Heart left ventricle (tissue), 13 donors: ENCODE measurements at regions not wholly inside any gene's neighbourhood (a gene's known extent, or its start where the extent isn't known, plus 50 kb on each side); places are given as distances from the start of the nearest gene placed in this dataset.

Source experiments
- POLR2A ChIP-seq, 2 donors: fragments of 450-650 bp; IDR thresholded peaks; one replicate each; pipeline ENCODE4 v1.6.1; 2017; ENCODE audit warnings: antibody characterized with exemption in 2 of 2, mild to moderate bottlenecking in 2 of 2, moderate library complexity in 2 of 2
- TF ChIP-seq, protein P1 (sequence below), 12 donors: fragments of 200-600 bp; sonication (generic) in 4 of 12; IDR thresholded peaks; one replicate each; pipeline versions ENCODE4 v1.5.0 to v1.8.0; 2018 to 2022; ENCODE audit warnings: antibody characterized with exemption in 12 of 12, mild to moderate bottlenecking in 5 of 12
- donor health status: ischemic (EF 13 %, LVEDD 7.1; RV severe dilation, severe dysfunction).
- donor health status: DM: no; HTN: yes; CAD: no.
- donor health status: DM: no; HTN: no; CAD: no.
- donor health status: ischemic (EF 25% LVEDD 6.9; RV normal size, moderate dysfunction).
- donor health status: ischemic (EF 25% LVEDD 5.7; RV mildly dilated, moderate dysfunction).
- donor health status: ischemic (EF 35%, LVEDD 5.7; RV mildly dilated, moderate dysfunction).
- donor health status: nonischemic (EF 11% LVEDD 7.7; RV severe dilation, severe dysfunction).
- donor health status: DM: yes; HTN: yes; CAD: no.
- donor health status: PGD.
- donor health status: ischemic (EF 29% LVEDD 5.4; RV normal size, mild dysfunction).
- donor health status: nonischemic (EF 23%, LVEDD 6.1; RV moderate dilation, normal function).

DNA sequence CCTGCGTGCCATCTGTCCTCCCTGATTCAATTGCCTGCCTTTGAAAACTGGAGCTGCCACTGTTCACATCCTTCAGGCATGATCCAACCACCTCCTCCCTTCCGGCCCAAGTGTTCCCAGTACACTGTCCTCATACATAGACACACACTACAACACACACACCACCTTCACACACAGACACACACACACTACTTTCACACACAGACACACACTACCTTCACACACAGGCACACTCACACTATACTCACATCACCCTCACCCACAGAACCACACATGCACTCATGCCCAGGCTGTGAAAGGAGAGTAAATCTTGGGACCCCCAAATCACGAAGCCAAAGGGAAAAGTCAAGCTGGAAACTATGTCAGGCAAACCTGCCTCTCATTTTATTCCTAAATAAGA lies 109.4 kb upstream of the MYLIP start:
- TF ChIP-seq, protein P1, sequence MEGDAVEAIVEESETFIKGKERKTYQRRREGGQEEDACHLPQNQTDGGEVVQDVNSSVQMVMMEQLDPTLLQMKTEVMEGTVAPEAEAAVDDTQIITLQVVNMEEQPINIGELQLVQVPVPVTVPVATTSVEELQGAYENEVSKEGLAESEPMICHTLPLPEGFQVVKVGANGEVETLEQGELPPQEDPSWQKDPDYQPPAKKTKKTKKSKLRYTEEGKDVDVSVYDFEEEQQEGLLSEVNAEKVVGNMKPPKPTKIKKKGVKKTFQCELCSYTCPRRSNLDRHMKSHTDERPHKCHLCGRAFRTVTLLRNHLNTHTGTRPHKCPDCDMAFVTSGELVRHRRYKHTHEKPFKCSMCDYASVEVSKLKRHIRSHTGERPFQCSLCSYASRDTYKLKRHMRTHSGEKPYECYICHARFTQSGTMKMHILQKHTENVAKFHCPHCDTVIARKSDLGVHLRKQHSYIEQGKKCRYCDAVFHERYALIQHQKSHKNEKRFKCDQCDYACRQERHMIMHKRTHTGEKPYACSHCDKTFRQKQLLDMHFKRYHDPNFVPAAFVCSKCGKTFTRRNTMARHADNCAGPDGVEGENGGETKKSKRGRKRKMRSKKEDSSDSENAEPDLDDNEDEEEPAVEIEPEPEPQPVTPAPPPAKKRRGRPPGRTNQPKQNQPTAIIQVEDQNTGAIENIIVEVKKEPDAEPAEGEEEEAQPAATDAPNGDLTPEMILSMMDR (IDR thresholded peaks at IDR 0.05) = no peak
- TF ChIP-seq POLR2A (IDR thresholded peaks at IDR 0.05) = no peak
